Loucy (cell line): ENCODE measurements at regions not wholly inside any gene's neighbourhood (a gene's known extent, or its start where the extent isn't known, plus 50 kb on each side); places are given as distances from the start of the nearest gene placed in this dataset.

Experiments used
- H2AFZ ChIP-seq: fragments of 200-600 bp; sonication (generic); 2 replicates; pipeline ENCODE4 v1.6.0; 2016; ENCODE audit warnings: antibody characterized with exemption, mild to moderate bottlenecking, low read length, moderate library complexity
- H3F3A ChIP-seq: fragments of 200-600 bp; 2 replicates; pipeline ENCODE4 v1.6.0; 2016; ENCODE audit warnings: antibody characterized with exemption, low read depth, mild to moderate bottlenecking
- H3K27me3 ChIP-seq: fragments of 200-600 bp; sonication (generic); 2 replicates; pipeline ENCODE4 v1.6.1; 2014; ENCODE audit warnings: low read length, mild to moderate bottlenecking; ENCODE audit not compliant: insufficient read depth, poor library complexity, severe bottlenecking
- H3K36me3 ChIP-seq: fragments of 200-600 bp; sonication (generic); 2 replicates; pipeline ENCODE4 v1.6.1; 2016; ENCODE audit warnings: low read length; ENCODE audit not compliant: insufficient read depth
- H3K4me1 ChIP-seq: fragments of 200-600 bp; sonication (generic); 2 replicates; pipeline ENCODE4 v1.5.1; 2014; ENCODE audit warnings: low read length, mild to moderate bottlenecking; ENCODE audit not compliant: insufficient read depth, poor library complexity, severe bottlenecking
- H3K4me2 ChIP-seq: fragments of 200-600 bp; sonication (generic); 2 replicates; pipeline ENCODE4 v1.6.0; 2014; ENCODE audit warnings: antibody characterized with exemption, low read length, low read depth, mild to moderate bottlenecking; ENCODE audit not compliant: poor library complexity, severe bottlenecking
- H3K4me3 ChIP-seq: fragments of 200-600 bp; sonication (generic); 2 replicates; pipeline ENCODE4 v1.5.1; 2014; ENCODE audit warnings: low read length, mild to moderate bottlenecking, mixed read lengths; ENCODE audit not compliant: poor library complexity, severe bottlenecking
- H3K79me2 ChIP-seq: fragments of 200-600 bp; sonication (generic); 2 replicates; pipeline ENCODE4 v1.6.1; 2014; ENCODE audit warnings: low read length; ENCODE audit not compliant: insufficient read depth
- H3K9ac ChIP-seq: fragments of 200-600 bp; sonication (generic); 2 replicates; pipeline ENCODE4 v1.6.0; 2014; ENCODE audit warnings: mild to moderate bottlenecking, low read depth, low read length, moderate library complexity; ENCODE audit not compliant: poor library complexity, severe bottlenecking
- H3K9me2 ChIP-seq: fragments of 200-600 bp; sonication (generic); replicated peaks from 2 replicates; pipeline ENCODE4 v1.6.1; 2016; ENCODE audit warnings: low read depth, low read length, mixed read lengths
- H3K9me3 ChIP-seq: fragments of 200-600 bp; sonication (generic); 2 replicates; pipeline ENCODE4 v1.6.1; 2014; ENCODE audit warnings: mild to moderate bottlenecking, antibody characterized with exemption, low read length, low read depth; ENCODE audit not compliant: insufficient read depth
- H4K20me1 ChIP-seq: fragments of 200-600 bp; sonication (generic); 2 replicates; pipeline ENCODE4 v1.6.0; 2014; ENCODE audit warnings: antibody characterized with exemption, low read length, mild to moderate bottlenecking; ENCODE audit not compliant: insufficient read depth, poor library complexity, severe bottlenecking
- EZH2phosphoT487 ChIP-seq: fragments of 200-600 bp; IDR thresholded peaks from 2 replicates; pipeline ENCODE4 v1.6.1; 2018; ENCODE audit warnings: antibody characterized with exemption, mild to moderate bottlenecking, moderate library complexity, borderline replicate concordance
- TF ChIP-seq, protein P1 (sequence below): fragments of 200-600 bp; sonication (generic); conservative IDR thresholded peaks from 2 replicates; pipeline ENCODE4 v1.5.1; 2014; ENCODE audit warnings: mild to moderate bottlenecking, antibody characterized with exemption, low read length

DNA sequence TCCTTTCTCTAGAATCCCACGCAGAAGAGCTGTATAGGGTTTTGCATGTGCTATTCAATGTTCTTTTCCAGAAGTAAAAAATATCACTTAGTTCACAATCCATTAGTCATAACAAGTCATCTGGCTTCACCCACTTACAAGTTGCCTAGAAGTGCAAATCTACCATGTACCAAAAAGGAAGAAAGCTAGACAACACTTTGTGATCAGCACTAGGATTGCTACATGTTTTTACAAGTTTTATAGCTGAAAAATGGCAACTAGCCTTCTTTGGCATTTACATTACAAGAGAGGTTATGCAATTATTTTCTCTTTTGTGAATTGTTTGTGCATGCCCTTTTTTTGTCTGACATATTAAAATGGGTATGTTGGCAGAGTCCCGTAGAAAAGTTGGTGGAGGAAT lies 85.6 kb upstream of the PTPRK start:
- Histone ChIP-seq H3K36me3 (no peaks in the 10 kb centered on the region), H3K4me1 (peaks cover 4% of the 10 kb centered on the region), H3K9me2 (no peaks in the 10 kb centered on the region), H3K4me2 (no peak overlapping the region), H3K9me3 (no peaks in the 10 kb centered on the region), H3K79me2 (no peaks in the 10 kb centered on the region), H3K9ac (no peak overlapping the region), H4K20me1 (no peaks in the 10 kb centered on the region), H3K4me3 (no peak overlapping the region), H3K27me3 (no peaks in the 10 kb centered on the region), H2AFZ (no peak overlapping the region), H3F3A (no peaks in the 10 kb centered on the region)
- TF ChIP-seq, protein P1, sequence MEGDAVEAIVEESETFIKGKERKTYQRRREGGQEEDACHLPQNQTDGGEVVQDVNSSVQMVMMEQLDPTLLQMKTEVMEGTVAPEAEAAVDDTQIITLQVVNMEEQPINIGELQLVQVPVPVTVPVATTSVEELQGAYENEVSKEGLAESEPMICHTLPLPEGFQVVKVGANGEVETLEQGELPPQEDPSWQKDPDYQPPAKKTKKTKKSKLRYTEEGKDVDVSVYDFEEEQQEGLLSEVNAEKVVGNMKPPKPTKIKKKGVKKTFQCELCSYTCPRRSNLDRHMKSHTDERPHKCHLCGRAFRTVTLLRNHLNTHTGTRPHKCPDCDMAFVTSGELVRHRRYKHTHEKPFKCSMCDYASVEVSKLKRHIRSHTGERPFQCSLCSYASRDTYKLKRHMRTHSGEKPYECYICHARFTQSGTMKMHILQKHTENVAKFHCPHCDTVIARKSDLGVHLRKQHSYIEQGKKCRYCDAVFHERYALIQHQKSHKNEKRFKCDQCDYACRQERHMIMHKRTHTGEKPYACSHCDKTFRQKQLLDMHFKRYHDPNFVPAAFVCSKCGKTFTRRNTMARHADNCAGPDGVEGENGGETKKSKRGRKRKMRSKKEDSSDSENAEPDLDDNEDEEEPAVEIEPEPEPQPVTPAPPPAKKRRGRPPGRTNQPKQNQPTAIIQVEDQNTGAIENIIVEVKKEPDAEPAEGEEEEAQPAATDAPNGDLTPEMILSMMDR = no peak
- no peak for TF ChIP-seq EZH2phosphoT487

DNA sequence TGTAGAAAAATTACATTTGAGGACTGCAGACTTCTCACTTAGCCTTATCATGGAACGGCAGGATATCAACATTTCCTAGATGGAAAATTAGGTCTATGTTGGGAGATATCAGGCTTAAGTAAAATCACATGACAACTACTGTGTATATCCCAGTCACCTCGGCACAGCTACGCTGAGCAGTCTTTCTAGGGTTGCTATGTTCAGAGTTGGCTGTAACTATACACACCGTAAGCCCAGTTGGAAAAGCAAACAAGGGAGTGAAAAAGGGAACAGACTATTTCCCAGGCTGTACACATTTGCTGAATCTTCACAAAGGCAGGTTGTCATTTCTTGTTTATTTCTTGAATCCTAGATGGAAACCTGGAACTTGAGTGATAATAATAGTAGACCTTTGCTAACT lies 80.7 kb upstream of the PTPRK start:
- Histone ChIP-seq H2AFZ (no peak overlapping the region), H3K9me3 (no peaks in the 10 kb centered on the region), H3K9me2 (no peaks in the 10 kb centered on the region), H3K79me2 (no peaks in the 10 kb centered on the region), H3K4me2 (peak overlapping the region; percentile 6), H4K20me1 (no peaks in the 10 kb centered on the region), H3K9ac (no peak overlapping the region), H3K4me3 (no peak overlapping the region), H3K27me3 (no peaks in the 10 kb centered on the region), H3F3A (no peaks in the 10 kb centered on the region), H3K4me1 (peaks cover 20% of the 10 kb centered on the region), H3K36me3 (no peaks in the 10 kb centered on the region)
- TF ChIP-seq EZH2phosphoT487 = no peak
- TF ChIP-seq, protein P1 = no peak

DNA sequence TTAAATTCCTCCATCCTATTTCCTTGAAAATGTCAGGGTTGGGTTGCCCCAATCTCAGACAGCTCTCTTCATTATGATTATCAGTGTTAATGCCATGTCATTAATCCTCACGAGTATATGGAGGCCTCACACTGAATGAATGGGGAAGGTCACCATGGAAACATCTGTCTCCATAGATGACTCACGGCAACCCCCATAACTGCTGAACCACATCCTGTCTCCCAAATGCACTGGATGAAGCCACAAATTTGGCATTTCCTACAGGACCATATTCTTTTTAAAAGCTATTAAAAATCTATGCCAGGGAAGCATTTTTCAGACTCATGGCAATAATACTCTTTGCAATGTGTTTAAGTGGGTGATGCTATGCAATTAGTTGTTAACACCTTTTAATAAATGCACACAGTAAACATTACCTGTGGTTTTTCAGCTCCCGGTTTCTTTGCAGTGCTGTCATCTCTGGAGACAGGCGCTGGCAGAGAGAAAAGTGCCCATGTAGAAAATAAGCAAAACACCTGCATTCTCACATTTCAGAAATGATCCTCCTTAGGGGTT lies 80.1 kb upstream of the PTPRK start:
- Histone ChIP-seq H3K9ac (no peak overlapping the region), H3K4me3 (no peak overlapping the region), H2AFZ (no peak overlapping the region), H3K9me2 (no peaks in the 10 kb centered on the region), H3K4me2 (peak overlapping the region; percentile 6), H3K27me3 (no peaks in the 10 kb centered on the region), H3K9me3 (no peaks in the 10 kb centered on the region), H4K20me1 (no peaks in the 10 kb centered on the region), H3K79me2 (no peaks in the 10 kb centered on the region), H3F3A (no peaks in the 10 kb centered on the region), H3K36me3 (no peaks in the 10 kb centered on the region), H3K4me1 (peaks cover 20% of the 10 kb centered on the region)
- TF ChIP-seq EZH2phosphoT487 = no peak
- TF ChIP-seq, protein P1 = no peak
